Omental fat pad (tissue), 3 donors: ENCODE measurements at regions not wholly inside any gene's neighbourhood (a gene's known extent, or its start where the extent isn't known, plus 50 kb on each side); places are given as distances from the start of the nearest gene placed in this dataset. TPM values are rescaled to one million over a fixed set of nuclear protein-coding genes. Genes with fewer than 3 reads are reported as not detected.

Source experiments
- ATAC-seq: fragments of 150-250 bp; one replicate; pipeline ENCODE4 v1.9.1; 2016; ENCODE audit warnings: mild to moderate bottlenecking, moderate library complexity; ENCODE audit not compliant: low FRiP score
- DNase-seq: peaks from one replicate; pipeline ENCODE4 v3.0.0-alpha.2; 2019; ENCODE audit warnings: low spot score
- small RNA-seq: library from RNA; depleted of rRNA; stranded (forward); fragments of <200 nt; gene quantifications from one replicate; pipeline ENCODE3, GENCODE V24; 2016
- TF ChIP-seq, protein P1 (sequence below), 3 donors: fragments of 450-650 bp; IDR thresholded peaks; one replicate each; pipeline ENCODE4 v1.5.1; 2016 to 2017; ENCODE audit warnings: antibody characterized with exemption in 3 of 3, mild to moderate bottlenecking in 3 of 3, moderate library complexity in 2 of 3

DNA sequence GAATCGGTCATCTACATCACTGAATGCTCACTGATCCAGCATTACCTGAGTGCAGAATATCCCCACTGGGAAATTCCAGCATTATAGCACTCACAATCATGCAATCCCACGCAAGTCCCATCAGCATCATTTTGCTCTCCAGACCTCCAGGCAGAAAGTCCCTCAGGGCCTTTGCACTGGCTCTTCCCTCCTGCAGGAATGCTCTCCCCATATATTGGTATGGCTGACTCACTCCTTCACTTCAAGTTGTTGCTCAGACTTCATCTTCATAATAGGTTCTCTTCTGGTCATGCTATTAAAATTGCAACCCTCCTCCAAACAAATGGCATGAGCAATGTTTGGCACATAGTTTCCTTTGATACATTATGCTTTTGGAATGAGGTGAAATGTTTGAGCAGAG, 64.7 kb upstream of the CELF4 start:
- TF ChIP-seq, protein P1, sequence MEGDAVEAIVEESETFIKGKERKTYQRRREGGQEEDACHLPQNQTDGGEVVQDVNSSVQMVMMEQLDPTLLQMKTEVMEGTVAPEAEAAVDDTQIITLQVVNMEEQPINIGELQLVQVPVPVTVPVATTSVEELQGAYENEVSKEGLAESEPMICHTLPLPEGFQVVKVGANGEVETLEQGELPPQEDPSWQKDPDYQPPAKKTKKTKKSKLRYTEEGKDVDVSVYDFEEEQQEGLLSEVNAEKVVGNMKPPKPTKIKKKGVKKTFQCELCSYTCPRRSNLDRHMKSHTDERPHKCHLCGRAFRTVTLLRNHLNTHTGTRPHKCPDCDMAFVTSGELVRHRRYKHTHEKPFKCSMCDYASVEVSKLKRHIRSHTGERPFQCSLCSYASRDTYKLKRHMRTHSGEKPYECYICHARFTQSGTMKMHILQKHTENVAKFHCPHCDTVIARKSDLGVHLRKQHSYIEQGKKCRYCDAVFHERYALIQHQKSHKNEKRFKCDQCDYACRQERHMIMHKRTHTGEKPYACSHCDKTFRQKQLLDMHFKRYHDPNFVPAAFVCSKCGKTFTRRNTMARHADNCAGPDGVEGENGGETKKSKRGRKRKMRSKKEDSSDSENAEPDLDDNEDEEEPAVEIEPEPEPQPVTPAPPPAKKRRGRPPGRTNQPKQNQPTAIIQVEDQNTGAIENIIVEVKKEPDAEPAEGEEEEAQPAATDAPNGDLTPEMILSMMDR (IDR thresholded peaks at IDR 0.05): no peak
- no peak for DNase-seq
- no peak for ATAC-seq

DNA sequence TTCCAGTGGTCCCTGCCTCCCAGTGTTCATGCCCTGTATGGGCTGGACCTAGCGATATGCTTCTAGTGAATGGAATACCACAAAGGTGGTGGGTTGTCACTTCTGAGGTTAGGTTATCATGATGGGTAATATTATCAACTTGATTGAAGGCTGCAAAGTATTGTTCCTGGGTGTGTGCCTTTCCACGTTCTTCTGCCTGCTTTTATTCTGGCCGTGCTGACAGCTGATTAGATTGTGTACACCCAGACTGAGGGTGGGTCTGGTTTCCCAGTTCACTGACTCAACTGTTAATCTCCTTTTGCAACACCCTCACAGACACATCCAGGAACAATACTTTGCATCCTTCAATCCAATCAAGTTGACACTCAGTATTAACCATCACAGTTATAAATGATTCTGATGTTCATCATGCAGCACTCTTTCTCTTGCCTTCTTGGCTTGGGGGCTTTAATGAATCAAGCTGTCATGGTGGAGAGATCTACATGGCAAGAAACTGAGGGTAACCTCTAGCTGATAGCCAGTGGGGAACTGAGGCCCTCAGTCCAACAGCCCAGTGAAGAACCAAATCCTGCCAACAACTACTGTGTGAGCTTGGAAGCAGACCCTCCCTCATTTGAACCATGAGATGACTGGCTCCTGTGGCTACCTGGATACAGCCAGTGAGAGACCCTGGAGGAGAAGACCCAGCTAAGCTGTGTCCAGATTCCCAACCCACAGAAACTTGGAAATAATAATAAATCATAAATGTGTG, 63.0 kb upstream of the CELF4 start:
- ATAC-seq (no peak), DNase-seq (no peak)
- TF ChIP-seq, protein P1 (IDR thresholded peaks at IDR 0.05): no peak

DNA sequence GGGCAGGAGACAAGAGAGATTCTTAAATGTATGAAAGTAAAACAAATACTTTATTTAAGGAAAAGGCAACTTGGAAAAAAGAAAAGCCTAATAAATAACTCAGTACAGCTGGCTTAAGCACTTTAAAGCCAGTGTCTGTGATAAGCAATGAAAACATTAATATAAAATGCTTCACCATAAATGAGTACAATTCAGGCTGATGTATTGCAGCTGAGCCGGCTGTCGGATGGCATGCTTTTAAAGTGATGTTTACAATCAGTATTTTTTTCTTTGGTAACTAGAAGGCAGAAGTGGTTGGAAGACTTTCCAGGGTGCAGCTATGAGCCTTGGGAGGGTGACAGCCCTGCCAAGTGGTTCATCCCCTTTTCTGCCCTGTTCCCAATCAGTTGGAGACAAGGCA, 58.7 kb upstream of the CELF4 start:
- ATAC-seq: no peak
- DNase-seq: no peak
- TF ChIP-seq, protein P1 (IDR thresholded peaks at IDR 0.05): no peak

DNA sequence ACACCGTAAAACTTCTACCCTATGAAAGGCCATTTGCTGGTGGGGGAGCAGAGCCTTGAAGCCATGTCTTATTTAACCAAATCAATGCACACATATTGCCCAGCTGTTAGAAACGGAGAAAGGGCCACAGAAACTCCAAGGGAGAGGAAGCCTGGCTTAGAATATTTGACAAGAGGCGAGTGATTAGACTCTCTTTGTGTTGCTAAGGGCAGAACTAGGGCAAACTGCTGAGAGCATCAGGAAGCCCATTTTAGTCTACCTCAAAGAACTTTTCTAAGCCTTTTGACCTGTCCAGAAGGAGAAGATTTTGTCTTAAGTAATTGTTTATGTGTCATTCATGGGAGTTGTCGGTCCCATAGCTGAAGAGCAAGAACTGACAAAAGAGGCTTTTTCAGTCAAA, 54.4 kb upstream of the CELF4 start:
- no peak for DNase-seq
- ATAC-seq: no peak
- TF ChIP-seq, protein P1 (IDR thresholded peaks at IDR 0.05): no peak

DNA sequence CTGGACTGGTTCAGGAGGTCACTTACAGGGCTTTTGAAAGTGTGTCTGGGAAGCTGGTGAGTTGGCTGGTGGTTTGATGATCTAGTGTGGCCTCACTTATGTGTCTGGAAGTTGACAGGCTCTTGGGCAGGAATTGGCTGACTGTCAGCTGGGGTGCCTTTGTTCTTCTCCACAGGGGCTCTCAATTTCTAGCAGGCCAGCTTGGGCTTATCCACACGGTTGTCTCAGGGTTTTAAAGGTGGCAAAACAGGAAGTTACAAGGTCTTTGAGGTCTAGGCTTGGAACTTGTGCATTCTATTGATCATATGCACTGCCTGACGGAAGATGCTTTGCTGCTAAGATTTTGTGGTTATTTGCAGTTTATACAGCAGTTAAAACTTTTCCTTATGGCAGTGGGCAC, 52.0 kb upstream of the CELF4 start:
- ATAC-seq (no peak), DNase-seq (no peak)
- TF ChIP-seq, protein P1 (IDR thresholded peaks at IDR 0.05): no peak

Small RNA genes lying in the stretch of these regions (small RNA-seq; reads per million reads assigned to genes)
- gene AC011712.1 (not detected), gene MIR4318 (not detected), gene MIR5583-1 (not detected), gene RN7SKP182 (not detected), gene RNU6-1242P (not detected), gene RNU6-706P (not detected)
